Gastroesophageal sphincter (tissue), 3 donors: ENCODE measurements at regions not wholly inside any gene's neighbourhood (a gene's known extent, or its start where the extent isn't known, plus 50 kb on each side); places are given as distances from the start of the nearest gene placed in this dataset.

Source experiments
- CTCF ChIP-seq, 4 experiments: fragments of 200-600 bp in 2 of 4; fragments of 450-650 bp in 2 of 4; sonication (generic) in 1 of 4; IDR thresholded peaks; one replicate each; pipeline ENCODE4 v1.5.1; 2017 to 2019; ENCODE audit warnings: antibody characterized with exemption in 4 of 4, mild to moderate bottlenecking in 2 of 4, moderate library complexity in 2 of 4
- EP300 ChIP-seq: sonication (generic); formaldehyde crosslinking; IDR thresholded peaks from one replicate; pipeline ENCODE4 v1.6.1; 2017; ENCODE audit warnings: antibody characterized with exemption, mild to moderate bottlenecking
- POLR2A ChIP-seq, 2 donors: fragments of 450-650 bp; IDR thresholded peaks; one replicate each; pipeline ENCODE4 v1.6.1; 2017; ENCODE audit warnings: antibody characterized with exemption in 2 of 2, mild to moderate bottlenecking in 2 of 2, moderate library complexity in 1 of 2
- POLR2AphosphoS5 ChIP-seq: sonication (generic); formaldehyde crosslinking; IDR thresholded peaks from one replicate; pipeline ENCODE4 v1.6.1; 2017; ENCODE audit warnings: antibody characterized with exemption

DNA sequence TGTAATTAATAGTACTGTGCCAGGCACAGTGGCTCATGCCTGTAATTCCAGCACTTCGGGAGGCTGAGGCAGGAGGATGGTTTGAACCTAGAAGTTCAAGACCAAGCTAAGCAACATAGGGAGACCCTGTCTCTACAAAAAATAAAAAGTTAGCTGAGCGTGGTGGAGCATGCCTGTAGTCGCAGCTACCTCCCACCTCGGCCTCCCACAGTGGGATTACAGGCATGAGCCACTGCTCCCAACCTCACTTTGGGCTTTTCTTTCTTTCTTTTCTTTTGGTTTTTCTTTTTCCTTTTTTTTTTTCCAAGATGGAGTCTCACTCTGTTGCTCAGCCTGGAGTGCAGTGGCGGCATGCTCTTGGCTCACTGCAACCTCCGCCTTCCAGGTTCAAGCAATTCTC lies 137.8 kb downstream of the MRM1 start:
- TF ChIP-seq CTCF (IDR thresholded peaks at IDR 0.05) (no peak), EP300 (no peak), POLR2A (IDR thresholded peaks at IDR 0.05) (no peak), POLR2AphosphoS5 (no peak)
